T-cell (primary cell): ENCODE measurements at regions not wholly inside any gene's neighbourhood (a gene's known extent, or its start where the extent isn't known, plus 50 kb on each side); places are given as distances from the start of the nearest gene placed in this dataset.

Experiments used
- ATAC-seq, 4 experiments: fragments of 200-7000 bp in 3 of 4; fragments of 150-1000 bp in 1 of 4; cut with Tn5 transposase; replicated peaks in 1 of 4; 1 replicate in 3 of 4; 2 replicates in 1 of 4; pipeline ENCODE4 v1.10.0; 2021; ENCODE audit warnings: moderate library complexity in 3 of 4, mild to moderate bottlenecking in 2 of 4, moderate number of reproducible peaks in 1 of 4
- CTCF ChIA-PET, 2 donors: fragments of 300-600 bp; sonication (Branson Sonifier 250); formaldehyde crosslinking; loops; one replicate each; lab custom pipeline; 2022; ENCODE audit warnings: antibody characterized with exemption in 2 of 2; lab: Charles Lee
- POLR2A ChIA-PET, 2 donors: fragments of 300-600 bp; sonication (Branson Sonifier 250); formaldehyde crosslinking; loops; one replicate each; lab custom pipeline; 2022; ENCODE audit warnings: antibody characterized with exemption in 2 of 2; lab: Charles Lee
- DNase-seq, 35 experiments: peaks; one replicate each; pipeline versions ENCODE4 v3.0.0 to v3.0.0-alpha.2; 2013 to 2023
- H3K27ac ChIP-seq: one replicate; pipeline ENCODE4 v1.5.1; 2013; ENCODE audit warnings: low read length
- H3K27me3 ChIP-seq, 2 experiments: replicated peaks in 1 of 2; 1 replicate in 1 of 2; 2 replicates in 1 of 2; pipeline versions ENCODE4 v1.6.1 to v1.7.0; 2013; ENCODE audit warnings: low read length in 1 of 2, mixed read lengths in 1 of 2; ENCODE audit not compliant: control insufficient read depth in 2 of 2, insufficient read depth in 2 of 2; ENCODE audit errors: extremely low read depth in 1 of 2
- H3K36me3 ChIP-seq, 2 donors: 1 replicate in 1 of 2; 2 replicates in 1 of 2; pipeline versions ENCODE4 v1.6.1 to v1.7.0; 2013; ENCODE audit warnings: low read length in 1 of 2; ENCODE audit not compliant: control insufficient read depth in 2 of 2, insufficient read depth in 1 of 2; ENCODE audit errors: extremely low read depth in 1 of 2
- H3K4me1 ChIP-seq, 2 experiments: 1 replicate in 1 of 2; 2 replicates in 1 of 2; pipeline versions ENCODE4 v1.6.1 to v1.7.0; 2013; ENCODE audit warnings: low read length in 2 of 2, mixed read lengths in 1 of 2; ENCODE audit not compliant: insufficient read depth in 2 of 2, control insufficient read depth in 1 of 2; ENCODE audit errors: extremely low read depth in 1 of 2
- H3K4me3 ChIP-seq, 2 donors: 1 replicate in 1 of 2; 2 replicates in 1 of 2; pipeline versions ENCODE4 v1.5.1 to v1.7.0; 2013; ENCODE audit warnings: mild to moderate bottlenecking in 2 of 2, low read length in 1 of 2, moderate library complexity in 1 of 2; ENCODE audit not compliant: control insufficient read depth in 1 of 2; ENCODE audit errors: extremely low read depth in 1 of 2
- H3K9me3 ChIP-seq: 2 replicates; pipeline ENCODE4 v1.7.0; 2013
- H3K27ac Mint-ChIP-seq, 2 donors: one replicate each; pipeline ENCODE4 v1.8.0; 2020 to 2021; ENCODE audit warnings: mild to moderate bottlenecking in 2 of 2, mixed read lengths in 2 of 2
- H3K27me3 Mint-ChIP-seq, 2 donors: one replicate each; pipeline ENCODE4 v1.8.0; 2021 to 2022; ENCODE audit warnings: mixed read lengths in 2 of 2
- H3K36me3 Mint-ChIP-seq: one replicate; pipeline ENCODE4 v1.8.0; 2021; ENCODE audit warnings: mixed read lengths
- H3K4me1 Mint-ChIP-seq, 3 donors: one replicate each; pipeline ENCODE4 v1.8.0; 2020 to 2022; ENCODE audit warnings: mixed read lengths in 3 of 3, mild to moderate bottlenecking in 1 of 3
- H3K4me3 Mint-ChIP-seq, 3 donors: one replicate each; pipeline ENCODE4 v1.8.0; 2020 to 2022; ENCODE audit warnings: mild to moderate bottlenecking in 3 of 3, mixed read lengths in 3 of 3, moderate library complexity in 3 of 3
- H3K9me3 Mint-ChIP-seq, 3 donors: one replicate each; pipeline ENCODE4 v1.8.0; 2020 to 2022; ENCODE audit warnings: mixed read lengths in 3 of 3
- WGBS: methylation state at CpG from one replicate; pipeline ENCODE4 v1.1.5; 2013; ENCODE audit warnings: missing lambda C conversion rate; ENCODE audit not compliant: insufficient coverage; 5-methylcytosine and 5-hydroxymethylcytosine counted together

DNA sequence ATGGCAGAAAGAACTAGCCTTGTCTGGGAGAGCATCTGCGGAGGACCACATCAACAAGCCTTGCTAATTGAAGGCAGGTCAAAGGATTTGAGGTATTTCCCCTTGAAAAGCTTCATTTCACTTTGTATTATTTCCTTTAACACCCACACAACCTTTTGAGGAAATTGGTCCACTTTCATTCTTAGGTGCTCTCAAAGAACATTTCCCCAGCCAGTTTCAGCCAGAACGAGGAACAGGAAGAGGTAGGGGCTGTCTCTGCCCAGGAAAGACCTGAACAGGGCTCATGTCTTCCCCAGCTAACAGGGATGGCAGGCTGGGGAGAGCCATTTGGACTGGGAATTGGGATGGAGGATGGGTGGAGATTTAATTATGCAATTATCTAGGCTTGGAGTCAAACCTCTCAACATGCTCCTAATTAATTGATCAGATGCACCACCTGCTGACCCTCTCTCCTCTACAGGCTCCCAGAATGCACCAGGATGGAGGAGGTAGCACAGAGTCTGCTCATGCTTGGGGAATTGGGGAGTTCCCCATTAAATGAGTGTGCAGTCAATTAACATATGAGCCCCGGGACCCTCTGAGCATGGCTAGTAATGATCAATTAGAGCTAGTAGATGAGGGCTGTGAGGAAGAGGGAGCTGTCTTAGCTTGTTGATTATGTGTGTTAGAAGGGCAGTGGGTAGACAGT lies 84.6 kb downstream of the GP2 start:
- Mint-ChIP-seq H3K27me3 (peaks cover 9 to 11% of the 10 kb centered on the region in 2 donors), H3K36me3 (no peaks in the 10 kb centered on the region), H3K27ac (no peak overlapping the region), H3K4me3 (no peak overlapping the region), H3K9me3 (peaks cover 0 to 9% (median 0%) of the 10 kb centered on the region in 3 donors), H3K4me1 (no peaks in the 10 kb centered on the region)
- DNase-seq (no peak), ATAC-seq (no peak)
- CTCF ChIA-PET, result no interaction called here
- POLR2A ChIA-PET, result no interaction called here
- H3K4me1 ChIP-seq, result no peaks in the 10 kb centered on the region
- H3K36me3 ChIP-seq, result no peaks in the 10 kb centered on the region
- no peaks in the 10 kb centered on the region for H3K9me3 ChIP-seq
- 80% methylated on average over 1 of the region's 3 CpGs for WGBS
- no peak overlapping the region for H3K4me3 ChIP-seq
- H3K27ac ChIP-seq, result no peak overlapping the region
- H3K27me3 ChIP-seq, result peaks cover 0 to 5% of the 10 kb centered on the region in 2 experiments

DNA sequence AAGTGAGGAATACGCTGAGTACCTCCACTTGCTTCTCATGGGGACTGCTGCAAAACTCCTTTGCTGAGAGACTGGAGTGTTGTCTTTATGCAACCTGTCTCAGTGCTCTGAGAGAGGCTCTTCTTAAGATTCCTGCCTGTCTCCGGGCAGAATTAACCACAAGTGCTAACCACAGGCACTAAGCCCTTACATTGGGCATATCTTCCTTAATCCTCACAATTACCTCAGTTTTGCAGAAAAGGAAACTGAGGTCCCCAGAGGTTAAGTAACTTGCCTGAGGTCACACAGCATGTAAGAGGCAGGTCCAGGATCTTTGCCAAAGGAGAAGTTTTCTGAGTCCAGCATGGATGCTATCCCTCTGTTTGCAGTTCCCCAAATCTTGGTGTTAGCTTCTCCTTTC lies 86.0 kb downstream of the GP2 start:
- Mint-ChIP-seq H3K27me3 (peaks cover 9 to 13% of the 10 kb centered on the region in 2 donors), H3K36me3 (no peaks in the 10 kb centered on the region), H3K9me3 (peaks cover 0 to 10% (median 2%) of the 10 kb centered on the region in 3 donors), H3K4me1 (no peaks in the 10 kb centered on the region), H3K27ac (no peak overlapping the region), H3K4me3 (no peak overlapping the region)
- ATAC-seq (no peak), DNase-seq (no peak)
- Histone ChIP-seq H3K4me1 (no peaks in the 10 kb centered on the region), H3K27me3 (peaks cover 0 to 5% of the 10 kb centered on the region in 2 experiments), H3K27ac (no peak overlapping the region), H3K4me3 (no peak overlapping the region), H3K36me3 (no peaks in the 10 kb centered on the region), H3K9me3 (no peaks in the 10 kb centered on the region)
- 36% methylated on average over 2 of the region's 2 CpGs for WGBS
- CTCF ChIA-PET, result no interaction called here
- POLR2A ChIA-PET, result no interaction called here

DNA sequence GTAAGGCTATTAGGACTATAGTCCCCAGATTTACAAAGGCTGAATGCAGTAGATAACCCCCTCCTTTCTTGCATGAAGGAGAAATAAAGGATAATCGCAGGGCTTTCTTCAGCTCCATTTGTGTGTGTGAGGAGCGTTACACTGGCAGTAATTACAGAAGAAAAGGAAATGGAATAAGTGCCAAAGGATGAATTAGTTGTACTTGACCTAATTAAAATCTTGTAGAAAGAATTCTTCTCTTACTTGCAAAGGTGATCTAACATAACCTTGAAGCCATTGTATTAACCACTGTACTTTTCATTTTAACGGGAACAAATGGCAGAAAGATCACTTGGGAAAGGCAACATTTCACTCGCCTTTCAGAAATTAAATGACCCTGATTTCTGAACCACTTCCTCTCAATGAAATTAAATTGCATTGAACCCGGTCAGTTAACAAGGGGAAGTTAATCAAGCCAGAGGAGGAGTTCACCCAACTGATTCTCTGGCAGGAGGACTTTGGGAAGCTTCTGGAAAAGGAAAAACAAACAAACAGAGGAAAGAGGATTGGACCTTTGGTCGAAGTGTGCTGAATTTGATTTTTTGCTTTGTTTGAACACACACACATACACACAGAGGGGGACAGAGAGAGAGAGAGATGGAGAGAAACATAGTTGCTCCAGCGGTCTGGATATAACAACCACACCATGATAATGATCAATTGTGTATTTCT lies 90.6 kb downstream of the GP2 start:
- no peaks in the 10 kb centered on the region for H3K36me3 ChIP-seq
- CTCF ChIA-PET, result no interaction called here
- DNase-seq (no peak), ATAC-seq (no peak)
- Mint-ChIP-seq H3K27ac (no peak overlapping the region), H3K36me3 (no peaks in the 10 kb centered on the region), H3K4me1 (no peaks in the 10 kb centered on the region), H3K27me3 (peaks cover 10 to 12% of the 10 kb centered on the region in 2 donors), H3K4me3 (no peak overlapping the region), H3K9me3 (peaks cover 0 to 9% (median 2%) of the 10 kb centered on the region in 3 donors)
- no peaks in the 10 kb centered on the region for H3K4me1 ChIP-seq
- POLR2A ChIA-PET, result no interaction called here
- no peaks in the 10 kb centered on the region for H3K9me3 ChIP-seq
- H3K27me3 ChIP-seq, result peaks cover 0 to 2% of the 10 kb centered on the region in 2 experiments
- H3K4me3 ChIP-seq, result no peak overlapping the region
- H3K27ac ChIP-seq, result no peak overlapping the region
- no CpG with 5 or more reads among the region's 7 CpGs for WGBS

DNA sequence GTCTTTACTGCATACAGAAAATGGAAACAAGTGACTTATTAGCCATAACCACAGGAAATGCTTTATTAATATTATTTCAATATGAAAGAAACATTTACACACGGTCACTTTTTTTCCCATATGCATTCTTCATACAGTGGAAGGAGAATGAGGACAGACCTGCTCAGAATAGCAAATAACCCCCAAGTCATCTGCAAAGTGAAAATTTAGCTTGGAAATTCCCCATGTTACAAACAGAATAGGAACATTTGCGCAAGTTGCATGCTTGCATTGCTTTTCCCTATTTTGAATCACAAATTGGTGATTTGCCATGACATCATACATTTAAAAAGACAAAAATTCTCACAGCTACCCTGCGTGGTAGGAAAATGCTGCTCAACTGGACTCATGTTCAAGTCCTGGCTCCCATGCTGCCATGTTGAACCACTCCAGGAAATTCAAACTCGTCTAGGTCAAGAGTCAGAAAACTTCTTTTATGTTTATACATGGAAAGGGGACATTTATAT lies 102.0 kb downstream of the GP2 start:
- Histone ChIP-seq H3K4me1 (no peaks in the 10 kb centered on the region), H3K36me3 (no peaks in the 10 kb centered on the region), H3K4me3 (no peak overlapping the region), H3K9me3 (no peaks in the 10 kb centered on the region), H3K27me3 (no peaks in the 10 kb centered on the region), H3K27ac (no peak overlapping the region)
- H3K4me3 Mint-ChIP-seq, result no peak overlapping the region
- no peaks in the 10 kb centered on the region for H3K4me1 Mint-ChIP-seq
- 100% methylated on average over 1 of the region's 4 CpGs for WGBS
- ATAC-seq (no peak), DNase-seq (no peak)
- peaks cover 3 to 8% (median 4%) of the 10 kb centered on the region in 3 donors for H3K9me3 Mint-ChIP-seq
- peaks cover 15 to 16% of the 10 kb centered on the region in 2 donors for H3K27me3 Mint-ChIP-seq
- ChIA-PET POLR2A (no interaction called here), CTCF (no interaction called here)
- H3K36me3 Mint-ChIP-seq, result no peaks in the 10 kb centered on the region
- H3K27ac Mint-ChIP-seq, result no peak overlapping the region

DNA sequence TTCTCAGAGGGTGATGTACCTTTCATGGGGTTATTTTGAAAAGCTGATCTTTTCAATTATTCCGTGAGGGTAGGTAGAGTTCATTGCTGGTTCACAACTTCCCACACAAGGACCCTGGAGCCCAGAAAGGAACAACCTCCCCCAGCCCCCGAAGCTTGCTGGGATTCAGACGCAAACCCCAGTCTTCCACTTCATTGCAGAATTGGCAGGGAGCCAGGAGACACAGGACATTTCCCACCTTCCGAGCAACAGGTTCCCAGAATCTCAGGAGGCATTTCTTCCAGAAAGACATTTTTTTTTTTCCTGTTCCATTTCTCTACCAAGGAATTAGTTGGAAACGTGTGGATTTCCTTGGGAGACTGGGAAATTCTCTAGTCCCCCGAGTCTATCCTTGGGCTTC lies 106.1 kb downstream of the GP2 start:
- H3K9me3 ChIP-seq, result no peaks in the 10 kb centered on the region
- Mint-ChIP-seq H3K27me3 (peaks cover 19 to 30% of the 10 kb centered on the region in 2 donors), H3K4me3 (no peak overlapping the region), H3K27ac (no peak overlapping the region), H3K9me3 (peaks cover 2 to 4% (median 3%) of the 10 kb centered on the region in 3 donors), H3K4me1 (no peaks in the 10 kb centered on the region), H3K36me3 (no peaks in the 10 kb centered on the region)
- ATAC-seq, result no peak
- WGBS, result no CpG with 5 or more reads among the region's 6 CpGs
- no peak overlapping the region for H3K4me3 ChIP-seq
- no peaks in the 10 kb centered on the region for H3K27me3 ChIP-seq
- DNase-seq, result no peak
- no peaks in the 10 kb centered on the region for H3K36me3 ChIP-seq
- no peak overlapping the region for H3K27ac ChIP-seq
- ChIA-PET POLR2A (no interaction called here), CTCF (no interaction called here)
- H3K4me1 ChIP-seq, result no peaks in the 10 kb centered on the region

DNA sequence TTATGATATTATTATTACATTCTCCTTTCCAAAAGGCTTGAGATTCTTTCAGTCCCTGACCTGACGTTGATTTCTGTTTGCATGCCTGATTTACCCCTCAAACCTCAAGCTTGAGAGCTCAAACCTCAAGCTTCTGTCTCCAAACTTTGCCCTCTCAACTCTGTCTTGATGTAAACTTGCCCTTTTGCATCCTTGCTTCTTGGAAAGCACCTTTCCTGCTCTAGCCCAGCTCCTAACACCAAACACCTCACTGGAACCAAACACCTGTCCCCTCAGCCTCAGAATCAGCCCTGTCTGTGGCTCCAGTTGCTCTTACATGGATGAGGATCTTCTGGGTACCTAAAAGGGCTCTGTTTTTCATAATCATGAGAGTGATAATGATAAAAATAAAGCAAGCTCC lies 109.2 kb downstream of the GP2 start:
- no peaks in the 10 kb centered on the region for H3K27me3 ChIP-seq
- no peaks in the 10 kb centered on the region for H3K9me3 ChIP-seq
- 91% methylated on average over 1 of the region's 1 CpG for WGBS
- H3K27ac ChIP-seq, result no peak overlapping the region
- no peaks in the 10 kb centered on the region for H3K4me1 Mint-ChIP-seq
- CTCF ChIA-PET, result no interaction called here
- H3K36me3 ChIP-seq, result no peaks in the 10 kb centered on the region
- POLR2A ChIA-PET, result no interaction called here
- ATAC-seq (no peak), DNase-seq (no peak)
- no peak overlapping the region for H3K27ac Mint-ChIP-seq
- no peak overlapping the region for H3K4me3 Mint-ChIP-seq
- H3K36me3 Mint-ChIP-seq, result no peaks in the 10 kb centered on the region
- peaks cover 7 to 12% (median 8%) of the 10 kb centered on the region in 3 donors for H3K9me3 Mint-ChIP-seq
- peaks cover 15 to 30% of the 10 kb centered on the region in 2 donors for H3K27me3 Mint-ChIP-seq
- H3K4me1 ChIP-seq, result no peaks in the 10 kb centered on the region
- no peak overlapping the region for H3K4me3 ChIP-seq
